Activated T-cell treated with anti-CD3 and anti-CD28 coated beads, Interleukin-2, amount 50 U/mL, for 24 hours (primary cell): ENCODE measurements at regions not wholly inside any gene's neighbourhood (a gene's known extent, or its start where the extent isn't known, plus 50 kb on each side); places are given as distances from the start of the nearest gene placed in this dataset.
A peak's percentile ranks its signal among the peaks of the same experiment; 100 is the strongest.
"Not testable (repeated sequence)": the region's sequence is repeated elsewhere in the genome, so short reads cannot be mapped to it uniquely, and the experiment has no call there.

ENCODE experiments used
- DNase-seq: peaks from one replicate; pipeline ENCODE4 v3.0.0-alpha.2; 2020
- H3K27ac Mint-ChIP-seq: 2 replicates; pipeline ENCODE4 v1.8.0; 2020; ENCODE audit warnings: mild to moderate bottlenecking, mixed read lengths
- H3K27me3 Mint-ChIP-seq: 2 replicates; pipeline ENCODE4 v1.8.0; 2020; ENCODE audit warnings: mixed read lengths
- H3K36me3 Mint-ChIP-seq: 2 replicates; pipeline ENCODE4 v1.8.0; 2020; ENCODE audit warnings: low read depth, mixed read lengths
- H3K4me1 Mint-ChIP-seq: 2 replicates; pipeline ENCODE4 v1.8.0; 2020; ENCODE audit warnings: low read depth, mixed read lengths
- H3K4me3 Mint-ChIP-seq: 2 replicates; pipeline ENCODE4 v1.8.0; 2020; ENCODE audit warnings: mild to moderate bottlenecking, moderate library complexity, mixed read lengths
- H3K9me3 Mint-ChIP-seq: 2 replicates; pipeline ENCODE4 v1.8.0; 2020; ENCODE audit warnings: mixed read lengths

DNA sequence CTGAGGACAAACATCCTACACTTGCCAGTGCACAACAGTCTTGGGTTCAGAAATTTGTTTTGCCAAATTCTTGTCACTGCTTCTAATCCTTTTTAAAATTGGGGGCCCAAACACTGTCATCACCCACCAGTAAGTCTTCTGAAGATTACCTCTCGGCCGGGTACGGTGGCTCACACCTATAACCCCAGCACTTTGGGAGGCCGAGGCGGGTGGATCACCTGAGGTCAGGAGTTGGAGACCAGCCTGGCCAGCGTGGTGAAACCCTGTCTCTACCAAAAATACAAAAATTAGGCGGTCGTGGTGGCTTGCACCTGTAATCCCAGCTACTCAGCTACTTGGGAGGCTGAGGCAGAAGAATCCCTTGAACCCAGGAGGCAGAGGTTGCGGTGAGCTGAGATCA lies 87.8 kb upstream of the DMRT1 start:
- H3K4me3 Mint-ChIP-seq: not testable (repeated sequence)

DNA sequence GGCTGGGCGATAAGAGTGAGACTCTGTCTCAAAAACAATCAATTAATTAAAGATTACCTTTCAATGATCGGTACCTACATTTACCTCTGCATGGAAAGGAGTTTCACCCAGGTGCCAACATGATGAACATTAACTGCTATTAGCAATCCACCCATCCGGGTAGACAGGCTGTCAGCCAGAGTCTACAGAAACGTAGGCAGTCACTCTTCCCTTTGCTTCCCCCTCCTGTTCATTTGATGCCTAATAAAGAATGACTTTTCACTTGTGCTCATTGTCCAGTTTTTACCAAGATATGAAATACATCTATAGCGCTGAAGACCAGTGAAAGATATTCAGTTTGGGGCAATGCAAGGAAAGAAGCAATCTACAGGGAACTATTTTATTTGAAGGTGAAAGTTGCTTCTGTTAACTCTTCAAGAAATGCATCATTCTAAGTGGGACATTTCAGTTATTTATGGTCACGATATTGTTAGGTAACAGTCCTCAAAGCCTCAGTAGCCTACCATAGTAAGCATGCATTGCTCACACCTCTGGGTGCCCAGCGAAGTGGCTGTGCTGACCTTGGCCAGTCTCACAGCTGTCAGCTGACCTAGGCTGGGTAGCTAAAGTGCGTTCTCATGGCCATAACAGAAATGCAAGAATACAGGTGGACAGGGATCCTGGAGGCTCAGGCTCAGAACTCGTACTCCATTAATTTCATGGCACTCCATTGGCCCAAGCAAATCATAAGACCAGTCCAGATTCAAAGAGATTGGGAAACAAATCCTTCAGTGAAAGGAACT lies 87.2 kb upstream of the DMRT1 start:
- H3K36me3 Mint-ChIP-seq: no peaks in the 10 kb centered on the region
- peaks cover 33% of the 10 kb centered on the region for H3K4me1 Mint-ChIP-seq
- H3K9me3 Mint-ChIP-seq: no peaks in the 10 kb centered on the region
- H3K4me3 Mint-ChIP-seq: no peak overlapping the region
- no peak overlapping the region for H3K27ac Mint-ChIP-seq
- peaks cover 4% of the 10 kb centered on the region for H3K27me3 Mint-ChIP-seq
- DNase-seq: no peak

More for the DNA sequence above, 87.8 kb upstream of the DMRT1 start:
- DNase-seq, H3K36me3 Mint-ChIP-seq, H3K27ac Mint-ChIP-seq, H3K9me3 Mint-ChIP-seq, H3K27me3 Mint-ChIP-seq: not testable (repeated sequence)
- H3K4me1 Mint-ChIP-seq: peaks cover 40% of the 10 kb centered on the region

DNA sequence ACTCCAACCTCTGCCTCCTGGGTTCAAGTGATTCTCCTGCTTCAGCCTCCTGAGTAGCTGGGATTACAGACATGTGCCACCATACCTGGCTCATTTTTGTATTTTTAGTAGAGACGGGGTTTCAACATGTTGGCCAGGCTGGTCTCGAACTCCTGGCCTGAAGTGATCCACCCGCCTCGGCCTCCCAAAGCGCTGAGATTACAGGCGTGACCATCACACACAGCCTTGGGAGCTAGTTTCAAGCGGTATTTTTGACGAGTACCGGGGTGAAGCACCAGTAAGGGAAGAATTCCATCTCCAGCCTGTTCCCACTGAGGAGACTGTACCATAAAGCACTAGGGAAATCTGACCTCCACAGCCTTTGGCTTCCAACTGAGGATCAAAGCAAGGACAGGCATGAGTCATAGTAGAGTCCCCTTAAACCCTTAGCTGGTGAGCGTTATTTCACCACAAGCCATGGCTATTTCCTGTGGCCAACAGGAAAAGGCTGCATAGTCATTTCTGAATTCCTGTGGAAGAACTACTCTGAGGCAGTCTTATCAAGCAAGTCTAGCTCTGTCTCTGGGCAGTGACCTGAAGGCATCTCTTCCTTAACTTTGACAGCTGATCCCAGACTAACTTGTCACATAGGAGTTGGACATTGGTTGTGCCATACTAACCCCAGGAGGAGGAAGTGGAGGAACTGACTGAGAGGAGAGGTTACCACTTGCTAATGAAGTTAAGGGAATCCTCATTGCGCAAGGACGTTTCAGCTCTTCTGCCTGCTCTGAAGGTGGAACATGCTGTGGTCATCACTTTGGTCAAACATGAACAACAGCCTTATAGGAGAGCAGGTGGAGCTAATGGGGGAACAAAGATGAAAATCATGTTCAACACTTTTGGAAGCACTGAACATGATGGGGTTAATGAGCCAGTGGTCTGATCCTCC lies 85.8 kb upstream of the DMRT1 start:
- H3K27me3 Mint-ChIP-seq: peaks cover 8% of the 10 kb centered on the region
- H3K4me1 Mint-ChIP-seq: peaks cover 22% of the 10 kb centered on the region
- H3K27ac Mint-ChIP-seq: no peak overlapping the region
- H3K36me3 Mint-ChIP-seq: no peaks in the 10 kb centered on the region
- no peak for DNase-seq
- no peaks in the 10 kb centered on the region for H3K9me3 Mint-ChIP-seq
- H3K4me3 Mint-ChIP-seq: no peak overlapping the region

DNA sequence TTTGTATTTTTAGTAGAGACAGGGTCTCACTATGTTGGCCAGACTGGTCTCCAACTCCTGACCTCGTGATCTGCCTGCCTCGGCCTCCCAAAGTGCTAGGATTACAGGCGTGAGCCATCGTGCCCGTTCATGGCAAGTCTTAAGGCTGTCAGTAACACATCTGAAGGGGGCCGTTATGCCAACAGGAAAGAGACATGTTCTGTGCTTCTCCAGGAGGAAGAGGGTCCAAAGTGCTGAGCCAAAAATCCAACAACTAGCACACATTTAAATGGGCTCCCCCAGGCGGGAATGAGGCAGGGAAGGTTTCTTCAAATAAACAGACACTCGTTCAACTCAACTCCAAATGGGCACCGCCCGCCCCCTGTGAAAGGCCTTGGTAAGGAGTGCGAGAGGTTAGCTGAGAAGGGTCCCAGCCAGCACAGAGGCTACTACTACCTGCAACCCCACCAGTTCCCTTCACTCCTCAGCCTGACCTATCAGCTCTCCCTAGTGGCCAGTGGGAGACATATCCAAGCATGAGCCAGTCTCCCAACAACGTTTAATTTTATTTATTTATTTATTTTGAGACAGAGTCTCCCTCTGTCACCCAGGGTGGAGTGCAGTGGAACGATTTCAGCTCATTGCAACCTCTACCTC lies 84.1 kb upstream of the DMRT1 start:
- Mint-ChIP-seq H3K27me3 (peaks cover 13% of the 10 kb centered on the region), H3K27ac (no peak overlapping the region), H3K9me3 (no peaks in the 10 kb centered on the region), H3K4me3 (no peak overlapping the region), H3K36me3 (no peaks in the 10 kb centered on the region), H3K4me1 (peaks cover 9% of the 10 kb centered on the region)
- no peak for DNase-seq

DNA sequence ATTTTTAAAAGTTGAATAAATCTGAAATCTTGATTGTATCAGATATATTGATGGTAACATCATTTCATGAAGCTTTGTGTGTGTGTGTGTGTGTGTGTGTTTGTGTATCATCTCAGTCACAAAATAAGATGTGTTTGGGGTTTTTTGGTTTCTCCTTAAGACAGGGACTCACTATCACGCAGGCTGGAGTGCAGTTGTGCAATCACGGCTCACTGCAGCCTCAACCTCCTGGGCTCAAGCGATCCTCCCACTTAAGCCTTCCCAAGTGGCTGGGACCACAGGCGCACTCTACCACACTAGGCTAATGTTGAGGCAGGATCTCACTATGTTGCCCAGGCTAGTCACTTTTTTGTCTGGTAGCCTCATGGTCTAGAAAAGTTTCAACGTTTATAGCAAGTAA lies 83.4 kb upstream of the DMRT1 start:
- no peaks in the 10 kb centered on the region for H3K9me3 Mint-ChIP-seq
- no peak for DNase-seq
- H3K4me3 Mint-ChIP-seq: no peak overlapping the region
- H3K36me3 Mint-ChIP-seq: no peaks in the 10 kb centered on the region
- H3K27ac Mint-ChIP-seq: no peak overlapping the region
- H3K27me3 Mint-ChIP-seq: peaks cover 18% of the 10 kb centered on the region
- H3K4me1 Mint-ChIP-seq: peaks cover 7% of the 10 kb centered on the region

DNA sequence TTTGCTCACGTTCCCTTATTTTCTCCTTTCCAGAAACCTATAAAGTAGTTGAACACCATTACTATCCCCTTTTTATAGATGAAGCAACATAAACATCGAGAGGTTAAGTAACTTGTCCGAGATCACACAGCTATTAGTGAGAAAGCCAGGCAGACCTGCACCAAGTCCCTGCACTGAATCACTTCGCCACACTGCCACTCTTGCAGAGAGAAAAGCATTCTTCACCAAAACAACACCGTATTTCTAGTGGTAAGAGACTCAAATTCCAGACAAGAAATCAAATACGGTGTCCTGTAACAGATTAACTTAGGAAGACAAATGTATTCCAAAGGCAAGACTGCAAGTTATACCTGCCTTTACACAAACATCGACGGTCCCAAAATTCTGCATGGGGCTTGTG lies 82.0 kb upstream of the DMRT1 start:
- H3K4me3 Mint-ChIP-seq: no peak overlapping the region
- peaks cover 18% of the 10 kb centered on the region for H3K27me3 Mint-ChIP-seq
- H3K9me3 Mint-ChIP-seq: no peaks in the 10 kb centered on the region
- peaks cover 10% of the 10 kb centered on the region for H3K4me1 Mint-ChIP-seq
- H3K27ac Mint-ChIP-seq: no peak overlapping the region
- no peaks in the 10 kb centered on the region for H3K36me3 Mint-ChIP-seq
- DNase-seq: no peak

DNA sequence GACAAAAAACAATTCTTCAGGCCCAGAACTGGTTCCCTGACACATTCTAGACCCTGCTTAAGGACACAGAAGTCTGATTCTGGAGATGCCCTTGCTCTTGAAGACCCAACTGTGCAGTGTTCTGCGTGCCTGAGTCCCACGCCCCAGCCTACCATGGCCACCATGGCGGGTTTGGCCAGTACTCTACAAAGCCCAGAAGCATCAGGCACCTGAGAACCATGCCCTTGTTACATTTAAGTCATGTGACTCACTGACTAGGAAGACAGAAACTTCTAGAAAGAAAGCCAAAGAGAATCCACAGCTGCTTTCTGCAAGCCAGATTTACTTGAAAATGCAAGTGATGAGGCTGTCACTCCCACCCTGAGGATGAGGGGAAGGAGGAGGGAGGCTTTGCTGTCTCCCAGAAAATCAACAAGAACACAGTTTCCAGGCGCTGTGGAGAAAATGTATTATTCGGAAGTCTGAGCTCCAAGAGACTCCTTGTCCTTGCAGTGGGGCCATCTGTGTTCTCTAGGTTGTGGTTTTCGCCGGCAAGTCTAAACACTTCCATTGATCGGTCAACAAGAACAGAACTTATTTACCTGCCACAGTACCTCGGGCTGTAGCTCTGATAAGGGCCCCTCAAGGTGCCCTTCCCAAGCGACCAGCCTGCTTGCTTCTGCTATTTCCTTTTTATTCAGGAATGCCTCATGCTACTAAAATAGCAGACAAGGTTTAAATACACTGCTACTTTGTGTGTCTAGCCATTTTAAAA lies 81.3 kb upstream of the DMRT1 start:
- H3K4me3 Mint-ChIP-seq: no peak overlapping the region
- no peaks in the 10 kb centered on the region for H3K9me3 Mint-ChIP-seq
- no peak overlapping the region for H3K27ac Mint-ChIP-seq
- no peaks in the 10 kb centered on the region for H3K36me3 Mint-ChIP-seq
- DNase-seq: no peak
- H3K27me3 Mint-ChIP-seq: peaks cover 24% of the 10 kb centered on the region
- H3K4me1 Mint-ChIP-seq: peaks cover 10% of the 10 kb centered on the region

DNA sequence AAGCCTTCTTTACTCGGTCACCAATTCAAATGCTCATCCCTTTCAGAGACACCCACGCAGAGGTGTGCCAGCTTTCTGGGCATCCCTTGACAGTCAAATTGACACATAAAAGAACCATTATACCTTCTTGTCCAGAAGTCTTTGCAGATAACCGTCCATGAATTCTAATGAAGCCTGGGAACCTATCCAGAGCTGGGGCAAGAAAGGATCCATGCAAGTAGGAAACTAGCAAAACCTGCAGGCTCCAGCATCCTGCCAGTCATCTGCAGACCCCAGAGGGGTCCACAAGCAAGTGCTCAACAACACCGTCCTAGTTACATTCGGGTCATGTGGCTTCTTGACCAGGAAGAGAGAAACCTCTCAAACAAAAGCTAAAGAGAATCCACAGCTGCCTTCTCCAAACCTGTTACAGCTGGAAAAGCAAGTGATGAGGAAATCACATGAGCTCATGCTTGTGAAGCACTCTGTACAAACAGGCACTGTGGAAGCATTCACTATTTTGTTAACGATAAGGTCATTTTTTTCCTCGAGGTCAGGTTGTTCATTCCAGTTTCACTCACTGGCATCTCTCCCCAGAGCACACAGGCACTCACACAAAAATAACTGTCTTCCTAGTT lies 80.2 kb upstream of the DMRT1 start:
- Mint-ChIP-seq H3K27me3 (peaks cover 28% of the 10 kb centered on the region), H3K36me3 (no peaks in the 10 kb centered on the region), H3K27ac (no peak overlapping the region), H3K4me3 (no peak overlapping the region), H3K9me3 (no peaks in the 10 kb centered on the region), H3K4me1 (peaks cover 4% of the 10 kb centered on the region)
- DNase-seq: no peak

DNA sequence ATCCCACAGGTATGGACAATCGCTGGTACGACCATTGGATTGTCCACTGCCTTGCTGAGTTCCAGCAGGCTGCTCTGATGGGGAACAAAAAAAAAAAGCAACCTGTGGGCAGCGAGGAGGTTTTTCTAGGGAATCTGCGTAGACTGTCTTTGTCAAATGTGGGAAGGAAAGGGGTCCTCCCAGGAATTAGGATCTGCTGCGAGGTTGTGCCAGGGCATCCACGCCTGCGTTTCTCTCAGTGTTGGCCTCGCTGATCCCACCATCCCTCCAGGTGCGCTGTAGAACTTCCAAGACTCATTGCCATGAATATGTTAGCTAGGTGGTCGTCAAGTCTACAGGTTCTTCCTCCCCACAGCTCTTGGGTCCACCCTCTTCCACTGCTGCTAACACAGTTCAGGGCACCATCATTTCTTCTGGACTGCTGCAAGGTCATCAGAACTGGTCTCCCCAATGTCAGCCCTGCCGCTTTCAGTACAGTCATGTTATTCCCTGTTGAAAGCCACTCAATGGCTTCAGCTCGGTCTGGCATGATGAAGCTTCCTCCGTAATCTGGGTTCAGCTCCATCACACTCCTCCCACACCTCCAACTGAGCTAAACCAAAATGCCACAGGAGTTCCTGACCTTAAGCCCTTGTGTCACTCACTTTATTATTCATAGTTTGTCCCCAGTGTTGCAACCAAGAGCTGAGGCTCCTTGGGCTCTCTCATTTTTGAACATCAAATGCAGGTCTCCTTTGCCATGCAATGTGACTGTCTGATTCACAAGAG lies 79.5 kb upstream of the DMRT1 start:
- no peak overlapping the region for H3K4me3 Mint-ChIP-seq
- H3K27me3 Mint-ChIP-seq: peaks cover 28% of the 10 kb centered on the region
- DNase-seq: no peak
- no peak overlapping the region for H3K27ac Mint-ChIP-seq
- H3K9me3 Mint-ChIP-seq: no peaks in the 10 kb centered on the region
- no peaks in the 10 kb centered on the region for H3K36me3 Mint-ChIP-seq
- peaks cover 4% of the 10 kb centered on the region for H3K4me1 Mint-ChIP-seq

DNA sequence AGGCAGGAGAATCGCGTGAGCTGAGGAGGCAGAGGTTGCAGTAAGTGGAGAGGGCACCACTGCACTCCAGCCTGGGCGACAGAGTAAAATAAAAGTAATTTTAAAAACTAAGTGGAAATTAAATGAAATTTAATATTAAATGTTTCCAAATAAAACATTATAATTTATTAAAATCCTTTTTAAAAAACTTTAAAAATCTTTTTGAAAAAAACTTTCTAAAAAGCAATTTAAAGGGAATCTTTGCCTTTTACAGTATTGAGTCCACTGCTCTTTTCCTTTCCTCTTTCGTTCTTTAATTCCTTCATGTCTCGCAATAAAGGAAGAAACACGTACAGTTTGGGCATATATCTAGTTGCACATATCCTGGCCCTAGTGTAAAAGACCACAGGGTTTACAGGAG lies 77.8 kb upstream of the DMRT1 start:
- Mint-ChIP-seq H3K9me3 (no peaks in the 10 kb centered on the region), H3K27me3 (peaks cover 35% of the 10 kb centered on the region), H3K27ac (no peak overlapping the region), H3K4me1 (peaks cover 4% of the 10 kb centered on the region), H3K36me3 (no peaks in the 10 kb centered on the region), H3K4me3 (no peak overlapping the region)
- DNase-seq: no peak

DNA sequence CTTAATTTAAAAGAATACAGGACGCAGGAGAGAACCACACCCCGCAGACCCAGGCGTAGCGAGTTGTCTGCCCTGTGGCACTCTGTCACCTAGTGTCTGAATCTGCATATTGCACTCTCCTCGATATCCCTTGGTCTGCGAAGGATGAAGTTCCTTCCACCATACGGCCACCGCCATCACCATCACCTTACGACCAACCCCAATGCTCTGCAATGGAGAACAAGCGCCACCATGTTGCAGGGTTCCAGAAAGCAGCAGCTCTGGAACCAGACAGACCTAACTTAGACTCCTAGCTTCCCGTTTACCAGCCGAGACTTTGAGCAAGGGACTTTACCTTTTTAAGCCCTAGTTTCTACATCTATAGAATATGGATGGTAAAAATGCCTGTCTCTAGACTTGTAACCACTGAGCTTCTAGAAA lies 77.4 kb upstream of the DMRT1 start:
- H3K9me3 Mint-ChIP-seq: no peaks in the 10 kb centered on the region
- H3K27me3 Mint-ChIP-seq: peaks cover 38% of the 10 kb centered on the region
- H3K4me3 Mint-ChIP-seq: no peak overlapping the region
- no peak overlapping the region for H3K27ac Mint-ChIP-seq
- peak; percentile 32 for DNase-seq
- H3K36me3 Mint-ChIP-seq: no peaks in the 10 kb centered on the region
- H3K4me1 Mint-ChIP-seq: peaks cover 4% of the 10 kb centered on the region

DNA sequence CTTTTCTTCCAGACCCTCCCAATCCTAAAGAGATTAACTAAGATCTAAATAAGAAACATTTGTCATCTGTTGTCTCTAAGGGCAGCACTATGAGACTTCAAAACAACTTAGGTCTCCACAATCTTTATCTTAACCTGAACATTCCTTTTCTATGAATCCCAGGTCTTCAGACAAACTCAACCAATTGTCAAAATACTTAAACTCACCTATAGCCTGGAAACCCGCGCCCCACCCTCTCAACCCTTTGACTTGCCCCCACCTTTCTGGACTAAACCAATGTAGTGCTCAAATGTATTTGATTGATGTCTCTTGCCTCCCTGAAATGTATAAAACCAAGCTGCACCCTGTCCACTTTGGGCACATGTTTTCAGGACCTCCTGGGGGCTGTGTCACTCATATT lies 76.5 kb upstream of the DMRT1 start:
- H3K9me3 Mint-ChIP-seq: peaks cover 5% of the 10 kb centered on the region
- DNase-seq: no peak
- H3K36me3 Mint-ChIP-seq: no peaks in the 10 kb centered on the region
- H3K27ac Mint-ChIP-seq: no peak overlapping the region
- H3K4me3 Mint-ChIP-seq: no peak overlapping the region
- H3K27me3 Mint-ChIP-seq: peaks cover 47% of the 10 kb centered on the region
- peaks cover 4% of the 10 kb centered on the region for H3K4me1 Mint-ChIP-seq

DNA sequence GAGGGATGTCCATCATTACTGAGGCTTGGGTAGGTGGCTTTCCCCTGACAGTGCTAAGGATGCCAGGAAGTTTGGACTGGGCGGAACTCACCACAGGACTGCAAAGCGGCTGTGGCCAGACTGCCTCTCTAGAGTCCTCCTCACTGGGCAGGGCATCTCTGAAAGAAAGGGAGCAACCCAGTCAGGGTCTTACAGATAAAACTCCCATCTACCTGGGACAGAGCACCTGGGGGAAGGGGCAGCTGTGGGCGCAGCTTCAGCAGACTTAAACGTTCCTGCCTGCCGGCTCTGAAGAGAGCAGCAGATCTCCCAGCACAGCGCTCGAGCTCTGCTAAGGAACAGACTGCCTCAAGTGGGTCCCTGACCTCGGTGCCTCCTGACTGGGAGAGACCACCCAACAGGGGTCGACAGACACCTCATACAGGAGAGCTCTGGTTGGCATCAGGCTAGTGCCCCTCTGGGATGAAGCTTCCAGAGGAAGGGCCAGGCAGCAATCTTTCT lies 74.4 kb upstream of the DMRT1 start:
- H3K36me3 Mint-ChIP-seq, H3K27ac Mint-ChIP-seq, H3K4me1 Mint-ChIP-seq, H3K9me3 Mint-ChIP-seq, DNase-seq, H3K4me3 Mint-ChIP-seq: not testable (repeated sequence)
- H3K27me3 Mint-ChIP-seq: peaks cover 60% of the 10 kb centered on the region
